ENCODE measurements at regions not wholly inside any gene's neighbourhood (a gene's known extent, or its start where the extent isn't known, plus 50 kb on each side); places are given as distances from the start of the nearest gene placed in this dataset.

DNA sequence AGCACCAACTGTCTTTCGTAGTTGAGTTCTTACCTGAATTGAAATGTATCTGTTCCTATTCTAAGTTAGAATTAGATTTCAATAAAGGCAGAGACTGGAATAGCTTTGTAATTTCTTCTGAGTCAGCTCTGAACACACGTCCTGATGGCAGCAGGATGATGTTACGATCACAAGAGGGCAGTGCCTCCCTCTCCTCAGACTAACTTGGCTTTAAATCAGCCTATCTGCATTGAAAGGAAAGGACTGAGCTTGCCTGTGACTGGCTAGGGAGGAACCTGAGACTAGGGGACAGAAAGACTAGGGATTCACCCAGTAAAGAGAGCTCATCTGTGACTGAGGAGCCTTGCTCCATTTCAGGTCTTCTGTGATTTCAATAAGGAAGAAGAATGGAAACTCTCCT lies 323.7 kb upstream of the OR4E1 start:
- Histone ChIP-seq H3K23ac (ENCODE audit: insufficient read length) (no peak overlapping the region), H2BK5ac (ENCODE audit: low read depth, low read length) (no peak overlapping the region), H2BK20ac (ENCODE audit: low read length) (no peak overlapping the region), H4K8ac (ENCODE audit: extremely low read depth, insufficient read depth, low read length) (no peak overlapping the region), H3K56ac (replicated peaks; ENCODE audit: insufficient read length, low read depth, low read length) (no peak overlapping the region), H3K27me3 (replicated peaks in 1 of 4; ENCODE audit: control insufficient read depth in 3 of 4, extremely low read depth in 1 of 4, insufficient read depth in 3 of 4, low read length in 3 of 4) (no peaks in the 10 kb centered on the region), H2BK15ac (ENCODE audit: low read length) (no peak overlapping the region), H3K36me3 (ENCODE audit: control insufficient read depth in 2 of 4, insufficient read depth in 4 of 4, low read length in 3 of 4) (no peaks in the 10 kb centered on the region), H3K18ac (ENCODE audit: extremely low read depth, low read length) (no peak overlapping the region), H3K9ac (replicated peaks in 1 of 4; ENCODE audit: extremely low read depth in 1 of 4, low read depth in 3 of 4, low read length in 3 of 4) (no peak overlapping the region), H4K5ac (ENCODE audit: insufficient read length, low read depth, low read length) (no peak overlapping the region), H3K27ac (ENCODE audit: low read depth, low read length) (no peak overlapping the region), H2BK120ac (replicated peaks; ENCODE audit: low read depth, low read length) (no peak overlapping the region), H4K91ac (replicated peaks; ENCODE audit: insufficient read length, low read length) (no peak overlapping the region), H2BK12ac (ENCODE audit: low read depth, low read length) (no peak overlapping the region), H2AK5ac (ENCODE audit: low read depth, low read length) (no peak overlapping the region), H3K79me2 (ENCODE audit: control insufficient read depth in 1 of 2, insufficient read depth in 2 of 2, low read length in 2 of 2) (no peaks in the 10 kb centered on the region), H2AFZ (ENCODE audit: low read length) (peak overlapping the region; percentile 98), H3K79me1 (ENCODE audit: low read depth, low read length) (no peaks in the 10 kb centered on the region), H3K4me3 (ENCODE audit: extremely low read depth in 1 of 4, insufficient read depth in 2 of 4, low read depth in 3 of 4, low read length in 4 of 4) (no peak overlapping the region), H3K9me3 (ENCODE audit: insufficient read depth in 2 of 2, low read depth in 1 of 2, low read length in 1 of 2) (no peaks in the 10 kb centered on the region), H3K4me2 (ENCODE audit: insufficient read depth in 1 of 2, low read depth in 2 of 2, low read length in 2 of 2) (no peak overlapping the region), H3K23me2 (ENCODE audit: low read depth, low read length) (no peaks in the 10 kb centered on the region), H3K14ac (ENCODE audit: insufficient read length) (no peak overlapping the region), H4K20me1 (replicated peaks in 1 of 2; ENCODE audit: control insufficient read depth in 1 of 2, insufficient read depth in 2 of 2, low read length in 2 of 2) (no peaks in the 10 kb centered on the region), H3K4me1 (replicated peaks in 1 of 4; ENCODE audit: control insufficient read depth in 3 of 4, insufficient read depth in 4 of 4, low read length in 3 of 4) (no peaks in the 10 kb centered on the region), H3K4ac (replicated peaks; ENCODE audit: insufficient read length, low read depth, low read length) (no peak overlapping the region)
- ChIA-PET POLR2A (ENCODE audit: partially characterized antibody) (interaction anchor here (1.2 kb wide), 1 partner anchor 19 kb away, joined by 3 read pairs; no protein-coding TSS in a partner anchor), CTCF (ENCODE audit: partially characterized antibody) (interaction anchor here (0.6 to 9.4 kb wide), 39 partner anchors 8 to 364 kb away, joined by 3 to 141 read pairs (median 5); no protein-coding TSS in a partner anchor)
- TF ChIP-seq NRF1 (IDR thresholded peaks at IDR 0.05; ENCODE audit: low read depth, low read length) (no peak), CTBP2 (IDR thresholded peaks at IDR 0.05; ENCODE audit: borderline replicate concordance, insufficient read depth, insufficient read length, low read length) (no peak), YY1 (IDR thresholded peaks at IDR 0.05; ENCODE audit: low read depth, low read length) (no peak), RAD21 (IDR thresholded peaks at IDR 0.05 in 1 of 2, conservative IDR thresholded peaks at IDR 0.05 in 1 of 2; ENCODE audit: low read depth in 2 of 2, low read length in 2 of 2) (peak; percentile 52 to 63), GTF2F1 (IDR thresholded peaks at IDR 0.05; ENCODE audit: borderline replicate concordance, low read depth, low read length) (no peak), MAFK (IDR thresholded peaks at IDR 0.05; ENCODE audit: low read depth, low read length) (0 out of 2 replicates have a peak, but pooled peaks have one; percentile 29)
- TF ChIP-seq, protein P1, sequence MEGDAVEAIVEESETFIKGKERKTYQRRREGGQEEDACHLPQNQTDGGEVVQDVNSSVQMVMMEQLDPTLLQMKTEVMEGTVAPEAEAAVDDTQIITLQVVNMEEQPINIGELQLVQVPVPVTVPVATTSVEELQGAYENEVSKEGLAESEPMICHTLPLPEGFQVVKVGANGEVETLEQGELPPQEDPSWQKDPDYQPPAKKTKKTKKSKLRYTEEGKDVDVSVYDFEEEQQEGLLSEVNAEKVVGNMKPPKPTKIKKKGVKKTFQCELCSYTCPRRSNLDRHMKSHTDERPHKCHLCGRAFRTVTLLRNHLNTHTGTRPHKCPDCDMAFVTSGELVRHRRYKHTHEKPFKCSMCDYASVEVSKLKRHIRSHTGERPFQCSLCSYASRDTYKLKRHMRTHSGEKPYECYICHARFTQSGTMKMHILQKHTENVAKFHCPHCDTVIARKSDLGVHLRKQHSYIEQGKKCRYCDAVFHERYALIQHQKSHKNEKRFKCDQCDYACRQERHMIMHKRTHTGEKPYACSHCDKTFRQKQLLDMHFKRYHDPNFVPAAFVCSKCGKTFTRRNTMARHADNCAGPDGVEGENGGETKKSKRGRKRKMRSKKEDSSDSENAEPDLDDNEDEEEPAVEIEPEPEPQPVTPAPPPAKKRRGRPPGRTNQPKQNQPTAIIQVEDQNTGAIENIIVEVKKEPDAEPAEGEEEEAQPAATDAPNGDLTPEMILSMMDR (IDR thresholded peaks at IDR 0.05; ENCODE audit: control extremely low read depth in 1 of 3, insufficient read depth in 1 of 3, low read depth in 1 of 3, low read length in 3 of 3) = peak; percentile 53 to 71 (median 60)
- FAIRE-seq = peak; percentile 100
- 33% methylated on average over 3 of the region's 3 CpGs; no CpG with 5 or more reads in 1 of the 2 experiments for WGBS, 2 experiments (ENCODE audit: extremely low coverage in 1 of 2, insufficient coverage in 1 of 2, insufficient read length in 1 of 2, insufficient replicate concordance in 2 of 2, low coverage in 1 of 2, low lambda C conversion rate in 2 of 2, missing lambda C conversion rate in 1 of 2)
- DNase-seq (ENCODE audit: low read depth in 1 of 2, low spot score in 2 of 2) = no peak
